Fibroblast of mammary gland (primary cell): ENCODE measurements at regions not wholly inside any gene's neighbourhood (a gene's known extent, or its start where the extent isn't known, plus 50 kb on each side); places are given as distances from the start of the nearest gene placed in this dataset.

Experiments
- DNase-seq: peaks from one replicate; pipeline ENCODE4 v3.0.0-alpha.2; 2010; ENCODE audit warnings: low read depth
- H3K4me3 ChIP-seq: 2 replicates; pipeline ENCODE4 v1.5.1; 2011; ENCODE audit warnings: low read depth, mild to moderate bottlenecking, low read length, moderate library complexity; ENCODE audit not compliant: control insufficient read depth
- TF ChIP-seq, protein P1 (sequence below): conservative IDR thresholded peaks from 2 replicates; pipeline ENCODE4 v1.5.1; 2011; ENCODE audit warnings: low read depth, low read length, inconsistent platforms; ENCODE audit not compliant: control insufficient read depth, insufficient read depth

DNA sequence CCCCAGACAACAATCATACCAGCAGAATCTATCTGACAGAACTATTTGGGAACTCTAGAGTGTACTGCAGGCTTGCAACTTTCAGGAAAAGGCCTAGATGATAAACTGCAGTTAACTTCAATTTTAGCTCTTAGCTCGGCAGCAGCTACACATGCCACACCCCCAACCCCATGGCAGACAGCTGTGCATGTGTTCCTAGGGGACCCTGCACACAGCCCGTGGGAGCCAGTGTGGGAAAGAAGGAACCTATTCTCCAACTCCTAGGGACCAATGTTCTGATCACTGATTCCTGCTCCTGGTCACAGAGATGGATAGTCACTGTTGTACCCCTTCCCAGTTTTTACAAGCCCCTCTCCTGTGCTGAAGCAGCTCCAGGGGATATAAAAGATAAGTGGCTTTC is 179.6 kb downstream of the DRD1 start:
- no peak for DNase-seq
- TF ChIP-seq, protein P1, sequence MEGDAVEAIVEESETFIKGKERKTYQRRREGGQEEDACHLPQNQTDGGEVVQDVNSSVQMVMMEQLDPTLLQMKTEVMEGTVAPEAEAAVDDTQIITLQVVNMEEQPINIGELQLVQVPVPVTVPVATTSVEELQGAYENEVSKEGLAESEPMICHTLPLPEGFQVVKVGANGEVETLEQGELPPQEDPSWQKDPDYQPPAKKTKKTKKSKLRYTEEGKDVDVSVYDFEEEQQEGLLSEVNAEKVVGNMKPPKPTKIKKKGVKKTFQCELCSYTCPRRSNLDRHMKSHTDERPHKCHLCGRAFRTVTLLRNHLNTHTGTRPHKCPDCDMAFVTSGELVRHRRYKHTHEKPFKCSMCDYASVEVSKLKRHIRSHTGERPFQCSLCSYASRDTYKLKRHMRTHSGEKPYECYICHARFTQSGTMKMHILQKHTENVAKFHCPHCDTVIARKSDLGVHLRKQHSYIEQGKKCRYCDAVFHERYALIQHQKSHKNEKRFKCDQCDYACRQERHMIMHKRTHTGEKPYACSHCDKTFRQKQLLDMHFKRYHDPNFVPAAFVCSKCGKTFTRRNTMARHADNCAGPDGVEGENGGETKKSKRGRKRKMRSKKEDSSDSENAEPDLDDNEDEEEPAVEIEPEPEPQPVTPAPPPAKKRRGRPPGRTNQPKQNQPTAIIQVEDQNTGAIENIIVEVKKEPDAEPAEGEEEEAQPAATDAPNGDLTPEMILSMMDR, result no peak
- no peak overlapping the region for H3K4me3 ChIP-seq

DNA sequence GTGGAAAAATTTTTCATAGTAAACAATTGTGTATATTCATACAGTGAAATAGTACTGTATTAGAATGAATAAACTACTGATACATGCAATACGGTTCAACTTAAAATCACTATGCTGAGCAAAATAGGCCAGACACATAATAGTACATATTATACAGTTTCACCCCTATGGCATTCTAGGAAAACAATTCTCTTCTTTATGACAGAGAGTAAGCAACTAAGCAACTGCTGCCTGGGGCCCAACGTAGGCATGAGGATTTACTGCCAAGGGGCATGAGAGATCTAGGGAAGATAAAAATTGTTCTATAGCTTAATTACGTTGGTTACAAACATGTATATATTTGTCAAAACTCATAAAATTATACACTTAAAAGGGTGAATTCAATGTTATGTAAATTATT is 180.2 kb downstream of the DRD1 start:
- no peak for DNase-seq
- no peak overlapping the region for H3K4me3 ChIP-seq
- TF ChIP-seq, protein P1, result no peak

DNA sequence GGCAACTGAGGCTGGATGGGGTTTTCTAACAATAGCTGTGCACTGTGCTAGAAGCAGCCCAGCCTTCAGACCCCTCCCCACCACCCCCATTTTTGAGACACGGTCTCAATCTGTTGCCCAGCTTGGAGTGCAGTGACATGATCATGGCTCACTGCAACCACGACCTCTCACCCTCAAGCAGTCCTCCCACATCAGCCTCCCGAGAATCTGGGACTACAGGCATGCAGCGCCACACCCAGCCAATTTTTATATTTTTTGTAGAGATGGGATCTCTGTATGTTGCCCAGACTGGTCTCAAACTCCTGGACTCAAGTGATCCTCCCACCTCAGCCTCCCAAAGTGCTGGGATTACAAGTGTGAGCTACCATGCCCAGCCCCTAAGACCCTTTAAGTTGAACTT is 182.5 kb downstream of the DRD1 start:
- TF ChIP-seq, protein P1, result no peak
- no peak for DNase-seq
- no peak overlapping the region for H3K4me3 ChIP-seq

DNA sequence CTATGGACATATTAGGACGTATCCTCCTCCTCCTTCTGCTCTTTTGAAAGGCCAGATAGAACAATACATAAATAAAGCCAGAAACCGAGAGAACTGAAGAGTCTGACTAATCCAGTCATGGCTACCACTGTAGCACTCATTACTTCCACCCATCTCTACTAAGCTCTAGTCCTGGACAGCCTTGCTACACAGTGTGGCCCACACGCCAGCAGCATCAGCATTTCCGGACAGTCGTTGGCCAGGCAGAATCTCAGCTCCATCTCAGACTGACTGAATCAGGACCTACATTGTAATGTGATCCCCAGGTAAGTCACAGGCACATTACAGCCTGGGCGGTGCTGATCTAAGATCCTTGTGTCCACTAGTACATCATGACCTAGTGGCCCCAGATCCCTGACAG is 182.9 kb downstream of the DRD1 start:
- DNase-seq, result no peak
- TF ChIP-seq, protein P1, result no peak
- no peak overlapping the region for H3K4me3 ChIP-seq

DNA sequence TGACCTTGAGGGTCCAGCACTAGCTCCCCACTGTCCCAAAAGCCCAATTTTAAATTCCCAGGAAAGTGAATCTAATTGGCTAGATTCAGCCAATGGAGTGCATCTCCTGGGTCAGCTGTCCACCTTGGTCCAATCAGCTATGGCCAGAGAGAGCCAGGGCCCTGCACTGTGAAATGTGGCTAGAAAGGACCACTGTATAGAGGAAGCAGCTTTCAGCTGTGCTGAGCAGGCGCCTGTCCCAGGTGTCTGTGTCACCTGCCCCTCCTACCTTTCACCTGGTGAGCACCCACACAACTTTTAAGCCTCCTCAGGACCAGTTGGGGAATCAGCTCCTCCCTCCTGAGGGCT is 186.2 kb downstream of the DRD1 start:
- TF ChIP-seq, protein P1, result no peak
- no peak overlapping the region for H3K4me3 ChIP-seq
- no peak for DNase-seq

DNA sequence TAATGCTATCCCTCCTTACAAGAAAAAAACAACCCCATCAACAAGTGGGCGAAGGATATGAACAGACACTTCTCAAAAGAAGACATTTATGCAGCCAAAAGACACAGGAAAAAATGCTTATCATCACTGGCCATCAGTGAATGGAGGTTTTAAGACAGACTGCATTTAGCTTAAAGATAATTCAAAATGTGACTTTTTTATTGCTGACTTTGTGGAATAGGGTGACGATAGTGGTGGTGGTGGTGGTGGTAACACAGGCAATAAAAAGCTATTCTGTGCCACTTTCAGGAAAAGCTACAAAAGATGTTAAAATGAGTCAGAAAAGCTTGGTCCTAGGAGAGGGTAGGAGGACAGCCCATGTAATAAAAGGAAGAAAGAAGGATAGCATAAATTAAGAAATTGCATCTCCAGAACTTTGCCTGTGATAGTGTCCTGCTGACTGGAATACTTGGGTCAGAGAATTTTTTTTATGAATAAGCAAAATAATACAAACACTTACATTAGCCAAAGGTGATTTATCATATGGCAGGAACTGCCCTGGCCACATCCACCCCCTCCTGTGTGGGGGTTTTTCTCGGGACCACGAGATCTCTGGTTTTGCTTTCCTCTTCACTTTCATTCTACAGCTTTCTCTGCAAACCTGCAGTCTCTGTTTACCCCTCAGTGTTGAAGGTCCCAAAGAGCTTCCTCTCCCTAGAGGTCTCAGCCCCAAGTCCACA is 186.7 kb downstream of the DRD1 start:
- DNase-seq, result no peak
- H3K4me3 ChIP-seq, result no peak overlapping the region
- TF ChIP-seq, protein P1, result no peak

DNA sequence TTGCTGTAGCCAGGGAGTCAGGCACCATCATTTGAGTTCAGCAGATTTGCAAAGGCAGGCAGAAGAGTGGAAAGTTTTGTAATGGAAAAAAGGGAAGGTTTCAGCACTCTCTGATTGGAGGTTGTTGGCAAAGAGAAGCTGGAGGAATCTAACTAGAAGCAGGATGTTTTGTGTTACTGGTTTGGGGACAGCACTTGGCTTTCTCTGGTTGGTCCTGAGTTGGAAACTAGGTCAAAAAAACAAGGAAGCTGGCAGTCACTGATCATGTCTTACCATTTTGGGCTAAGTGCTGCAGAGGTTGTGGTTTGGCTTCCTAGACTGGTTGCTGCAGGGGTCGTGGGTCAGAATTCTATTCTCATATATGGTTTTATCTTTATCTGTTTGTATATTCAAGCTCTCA is 189.8 kb downstream of the DRD1 start:
- DNase-seq, result peak; percentile 11
- H3K4me3 ChIP-seq, result no peak overlapping the region
- TF ChIP-seq, protein P1, result no peak
